ENCODE measurements at regions not wholly inside any gene's neighbourhood (a gene's known extent, or its start where the extent isn't known, plus 50 kb on each side); places are given as distances from the start of the nearest gene placed in this dataset.

DNA sequence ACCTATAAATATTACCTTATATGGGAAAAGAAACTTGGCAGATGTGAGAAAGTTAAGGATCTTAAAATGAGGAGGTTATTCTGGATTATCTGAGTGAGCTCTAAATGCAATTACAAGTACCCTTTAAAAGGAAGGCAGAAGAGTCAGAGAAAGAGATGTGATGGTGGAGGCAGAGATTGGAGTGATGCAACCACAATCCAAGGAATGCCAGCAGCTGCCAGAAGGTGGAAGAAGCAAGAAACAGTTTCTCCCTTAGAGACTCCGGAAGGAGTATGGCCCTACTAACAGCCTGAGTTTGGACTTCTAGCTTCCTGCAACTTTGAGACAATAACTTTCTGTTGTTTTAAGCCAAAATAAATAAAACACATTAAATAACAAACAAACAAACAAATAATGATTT lies 108.7 kb upstream of the PRLR start:
- 87% methylated on average over 1 of the region's 1 CpG for WGBS
- H3K36me3 ChIP-seq, result no peaks in the 10 kb centered on the region
- no peak for DNase-seq (ENCODE audit: low spot score in 2 of 2)
- TF ChIP-seq EP300 (IDR thresholded peaks at IDR 0.05) (no peak), POLR2A (IDR thresholded peaks at IDR 0.05) (no peak), POLR2AphosphoS5 (IDR thresholded peaks at IDR 0.05) (no peak), CTCF (IDR thresholded peaks at IDR 0.05) (no peak)
- no peak overlapping the region for H3K27ac ChIP-seq
- no peaks in the 10 kb centered on the region for H3K27me3 ChIP-seq
- no peaks in the 10 kb centered on the region for H3K9me3 ChIP-seq
- no peak overlapping the region for H3K4me3 ChIP-seq
- peaks cover 5% of the 10 kb centered on the region for H3K4me1 ChIP-seq

DNA sequence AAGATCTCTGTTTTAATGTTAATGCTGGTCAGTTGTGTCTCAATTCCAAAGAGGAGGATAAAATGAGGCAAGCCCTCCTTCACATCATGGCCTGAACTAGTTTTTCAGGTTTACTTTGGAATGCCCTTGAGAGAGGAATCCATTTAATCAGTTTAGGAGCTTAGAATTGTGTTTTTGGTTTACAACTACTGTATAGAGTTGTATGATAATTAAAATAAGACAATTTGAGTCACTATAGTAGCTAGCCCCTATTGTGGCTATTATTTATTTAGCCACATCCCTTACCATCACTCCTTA lies 107.8 kb upstream of the PRLR start:
- Histone ChIP-seq H3K27ac (no peak overlapping the region), H3K4me3 (no peak overlapping the region), H3K36me3 (no peaks in the 10 kb centered on the region), H3K4me1 (peaks cover 3% of the 10 kb centered on the region), H3K9me3 (no peaks in the 10 kb centered on the region), H3K27me3 (no peaks in the 10 kb centered on the region)
- no peak for DNase-seq (ENCODE audit: low spot score in 2 of 2)
- TF ChIP-seq EP300 (IDR thresholded peaks at IDR 0.05), result no peak
- TF ChIP-seq POLR2A (IDR thresholded peaks at IDR 0.05), result no peak
- no peak for TF ChIP-seq POLR2AphosphoS5 (IDR thresholded peaks at IDR 0.05)
- no peak for TF ChIP-seq CTCF (IDR thresholded peaks at IDR 0.05)

- DNase-seq (ENCODE audit: low spot score in 2 of 2), result no peak
- no peaks in the 10 kb centered on the region for H3K36me3 ChIP-seq
- TF ChIP-seq CTCF (IDR thresholded peaks at IDR 0.05) (no peak), POLR2AphosphoS5 (IDR thresholded peaks at IDR 0.05) (no peak), POLR2A (IDR thresholded peaks at IDR 0.05) (no peak), EP300 (IDR thresholded peaks at IDR 0.05) (no peak)
Measured at GRCh38 chr5:35337340-35338156, 107.3 kb upstream of the PRLR start.

DNA sequence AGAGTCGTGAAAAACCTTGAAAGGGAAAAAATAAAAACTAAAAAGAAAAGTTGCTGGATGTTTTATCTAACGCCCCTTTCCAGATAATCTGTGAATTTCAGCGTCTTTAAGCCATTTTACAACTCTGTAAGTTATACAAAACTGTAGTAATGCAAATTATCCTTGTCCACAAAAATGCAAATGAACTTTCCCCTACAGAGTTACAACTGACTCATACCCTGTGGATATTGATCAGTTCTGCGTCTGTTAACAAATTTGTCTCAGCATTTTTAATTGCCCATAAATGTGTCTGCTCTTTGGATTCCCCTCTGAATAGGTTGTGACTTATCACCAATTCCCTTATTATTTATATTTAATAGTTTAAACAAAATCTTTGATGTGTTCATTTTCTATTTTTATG lies 105.9 kb upstream of the PRLR start:
- H3K27ac ChIP-seq, result no peak overlapping the region
- H3K4me3 ChIP-seq, result no peak overlapping the region
- H3K9me3 ChIP-seq, result no peaks in the 10 kb centered on the region
- H3K4me1 ChIP-seq, result no peaks in the 10 kb centered on the region
- WGBS, result 91% methylated on average over 4 of the region's 4 CpGs
- no peaks in the 10 kb centered on the region for H3K36me3 ChIP-seq
- H3K27me3 ChIP-seq, result no peaks in the 10 kb centered on the region
- DNase-seq (ENCODE audit: low spot score in 2 of 2), result no peak
- TF ChIP-seq EP300 (IDR thresholded peaks at IDR 0.05) (no peak), POLR2A (IDR thresholded peaks at IDR 0.05) (no peak), CTCF (IDR thresholded peaks at IDR 0.05) (no peak), POLR2AphosphoS5 (IDR thresholded peaks at IDR 0.05) (no peak)

More at GRCh38 chr5:35337340-35338156, 107.3 kb upstream of the PRLR start:
- H3K4me1 ChIP-seq, result no peaks in the 10 kb centered on the region
- no peaks in the 10 kb centered on the region for H3K27me3 ChIP-seq
- H3K27ac ChIP-seq, result no peak overlapping the region
- 77% methylated on average over 7 of the region's 7 CpGs for WGBS
- H3K4me3 ChIP-seq, result no peak overlapping the region
- no peaks in the 10 kb centered on the region for H3K9me3 ChIP-seq

DNA sequence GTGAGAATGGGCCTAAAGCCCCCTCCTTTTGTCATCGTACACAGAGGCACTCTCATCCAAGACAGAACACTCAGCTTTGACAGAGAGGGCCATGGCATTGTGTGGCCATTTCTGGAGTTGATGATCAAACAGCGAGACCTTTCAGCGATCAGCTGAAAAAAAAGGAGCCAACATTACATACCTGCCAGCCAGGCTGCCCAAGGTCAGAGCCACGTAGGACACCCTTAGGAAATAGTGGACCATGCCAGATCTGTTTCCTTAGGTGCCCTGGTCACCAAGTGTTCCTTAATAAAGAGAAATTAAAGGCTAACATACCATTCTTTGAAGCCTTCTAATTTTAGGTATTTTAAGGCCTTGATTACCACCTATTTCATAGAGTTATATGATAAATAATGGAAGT lies 105.5 kb upstream of the PRLR start:
- no peak for DNase-seq (ENCODE audit: low spot score in 2 of 2)
- TF ChIP-seq CTCF (IDR thresholded peaks at IDR 0.05), result no peak
- TF ChIP-seq POLR2A (IDR thresholded peaks at IDR 0.05), result no peak
- Histone ChIP-seq H3K27me3 (no peaks in the 10 kb centered on the region), H3K9me3 (no peaks in the 10 kb centered on the region), H3K4me1 (no peaks in the 10 kb centered on the region), H3K4me3 (no peak overlapping the region), H3K27ac (no peak overlapping the region), H3K36me3 (no peaks in the 10 kb centered on the region)
- 85% methylated on average over 4 of the region's 4 CpGs for WGBS

Data from suprapubic skin (tissue), 4 donors.